ENCODE measurements at regions not wholly inside any gene's neighbourhood (a gene's known extent, or its start where the extent isn't known, plus 50 kb on each side); places are given as distances from the start of the nearest gene placed in this dataset.
A peak's percentile ranks its signal among the peaks of the same experiment; 100 is the strongest.
"Not testable (repeated sequence)": the region's sequence is repeated elsewhere in the genome, so short reads cannot be mapped to it uniquely, and the experiment has no call there.

DNA sequence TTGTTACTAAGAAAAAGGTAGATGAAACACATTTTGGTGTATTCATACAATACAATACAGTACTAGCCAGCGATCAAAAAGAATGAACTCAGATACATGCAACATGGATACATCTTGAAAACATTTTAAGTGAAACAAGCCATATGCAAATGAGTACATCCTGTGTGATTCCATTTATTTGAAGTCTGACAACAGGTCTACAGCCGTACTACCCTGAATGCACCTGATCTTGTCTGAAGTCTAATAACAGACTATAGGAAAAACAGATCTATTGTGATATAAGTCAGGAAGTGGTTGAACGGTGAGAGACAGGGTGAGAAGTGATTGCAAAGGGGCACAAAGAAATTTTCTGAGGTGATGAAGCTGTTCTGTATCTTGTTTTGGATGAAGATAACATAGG is 146.9 kb downstream of the NBPF8 start:
- H3K4me2 ChIP-seq (ENCODE audit: low read length); H3K4me1 ChIP-seq (ENCODE audit: insufficient read depth, low read length); CTCF ChIA-PET; H4K20me1 ChIP-seq (ENCODE audit: low read length); ATAC-seq; H3K27me3 ChIP-seq (ENCODE audit: low read length); DNase-seq; H3K36me3 ChIP-seq (ENCODE audit: low read depth, low read length); H3K9ac ChIP-seq (ENCODE audit: low read length); H3F3A ChIP-seq (ENCODE audit: low read length, unreplicated experiment); H3K79me2 ChIP-seq (ENCODE audit: low read length); BruUV-seq (replicated peaks); H3K4me3 ChIP-seq (ENCODE audit: low read length); POLR2A ChIA-PET (ENCODE audit: unreplicated experiment); H3K9me3 ChIP-seq (ENCODE audit: low read length); H3K9me2 ChIP-seq (replicated peaks; ENCODE audit: low read length); intact Hi-C loops (cut with micrococcal nuclease); H3K27ac ChIP-seq (ENCODE audit: low read length); H2AFZ ChIP-seq (ENCODE audit: low read length): not testable (repeated sequence)

DNA sequence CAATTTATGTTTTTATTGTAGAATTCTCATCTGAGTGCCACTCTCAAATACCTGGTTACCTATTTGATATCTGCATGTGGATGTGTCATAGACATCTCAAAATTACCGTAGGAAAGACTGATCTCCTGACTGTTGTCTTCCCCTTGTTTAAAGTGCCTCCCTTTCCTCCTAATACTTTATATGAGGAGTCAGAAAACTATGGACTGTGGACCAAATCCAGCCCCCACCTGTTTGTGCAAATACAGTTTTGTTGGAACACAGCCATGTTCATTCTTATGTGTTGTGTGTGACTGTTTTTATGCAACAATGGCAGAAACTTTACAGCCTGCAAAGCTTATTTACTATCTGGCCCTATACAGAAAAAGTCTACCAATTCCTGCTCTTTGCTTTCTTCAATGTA is 150.6 kb downstream of the NBPF8 start:
- POLR2A ChIA-PET (ENCODE audit: unreplicated experiment) = not testable (repeated sequence)

DNA sequence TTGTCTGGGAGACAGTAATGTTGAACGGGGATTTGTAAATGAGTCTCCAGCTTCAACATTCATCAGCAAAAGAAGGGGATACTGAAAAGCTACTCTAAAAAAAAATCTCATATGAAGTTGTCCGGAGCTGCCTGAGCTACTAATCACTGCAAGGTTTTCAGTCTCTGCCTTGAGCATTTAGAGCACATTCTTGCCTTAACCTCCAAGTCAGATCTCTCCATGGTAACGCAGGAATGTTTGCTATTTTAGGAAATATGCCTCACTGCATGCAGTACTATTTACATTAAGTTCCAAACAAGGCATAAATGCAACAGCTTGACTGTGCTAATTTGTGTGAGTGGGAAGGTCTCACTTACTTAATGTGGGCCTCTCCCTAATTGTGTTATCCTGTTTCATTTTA is 152.8 kb downstream of the NBPF8 start:
- H3K27ac ChIP-seq (ENCODE audit: low read length); CTCF ChIA-PET; BruUV-seq (replicated peaks); H3K9me3 ChIP-seq (ENCODE audit: low read length); H3K9me2 ChIP-seq (replicated peaks; ENCODE audit: low read length); H3K9ac ChIP-seq (ENCODE audit: low read length); intact Hi-C loops (cut with micrococcal nuclease); POLR2A ChIA-PET (ENCODE audit: unreplicated experiment); H3K4me3 ChIP-seq (ENCODE audit: low read length); DNase-seq; H3K36me3 ChIP-seq (ENCODE audit: low read depth, low read length); H3K27me3 ChIP-seq (ENCODE audit: low read length); H2AFZ ChIP-seq (ENCODE audit: low read length); H3F3A ChIP-seq (ENCODE audit: low read length, unreplicated experiment); H3K79me2 ChIP-seq (ENCODE audit: low read length); H4K20me1 ChIP-seq (ENCODE audit: low read length); H3K4me2 ChIP-seq (ENCODE audit: low read length); H3K4me1 ChIP-seq (ENCODE audit: insufficient read depth, low read length): not testable (repeated sequence)
- ATAC-seq = peak; percentile 69

More for the DNA sequence above, 150.6 kb downstream of the NBPF8 start:
- H3K36me3 ChIP-seq (ENCODE audit: low read depth, low read length); H3K4me3 ChIP-seq (ENCODE audit: low read length); BruUV-seq (replicated peaks); H3K27ac ChIP-seq (ENCODE audit: low read length); DNase-seq; H3K9me3 ChIP-seq (ENCODE audit: low read length); CTCF ChIA-PET; H2AFZ ChIP-seq (ENCODE audit: low read length); H3K4me2 ChIP-seq (ENCODE audit: low read length); intact Hi-C loops (cut with micrococcal nuclease); H3F3A ChIP-seq (ENCODE audit: low read length, unreplicated experiment); H3K27me3 ChIP-seq (ENCODE audit: low read length); H3K79me2 ChIP-seq (ENCODE audit: low read length); H3K4me1 ChIP-seq (ENCODE audit: insufficient read depth, low read length); H3K9ac ChIP-seq (ENCODE audit: low read length); H3K9me2 ChIP-seq (replicated peaks; ENCODE audit: low read length); H4K20me1 ChIP-seq (ENCODE audit: low read length): not testable (repeated sequence)
- peak; percentile 78 for ATAC-seq

DNA sequence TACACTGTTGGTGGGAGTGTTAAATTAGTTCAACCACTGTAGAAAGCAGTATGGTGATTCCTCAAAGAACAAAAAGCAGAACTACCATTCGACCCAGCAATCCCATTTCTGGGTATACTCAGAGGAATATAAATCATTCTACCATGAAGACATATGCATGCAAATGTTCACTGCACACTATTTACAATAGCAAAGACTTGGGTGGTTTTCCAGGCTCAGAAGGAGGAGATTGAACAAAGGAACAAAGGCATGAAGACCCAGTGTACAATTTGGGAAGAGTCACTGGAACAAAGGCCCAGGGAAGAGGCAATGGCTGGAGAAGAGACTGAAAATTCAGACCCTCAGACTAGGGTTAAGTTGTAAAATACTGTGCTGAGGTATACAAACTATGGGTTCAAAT is 148.5 kb upstream of the NBPF26 start:
- CTCF ChIA-PET; H3K27ac ChIP-seq (ENCODE audit: low read length); intact Hi-C loops (cut with micrococcal nuclease); H4K20me1 ChIP-seq (ENCODE audit: low read length); H3K9me3 ChIP-seq (ENCODE audit: low read length); H3F3A ChIP-seq (ENCODE audit: low read length, unreplicated experiment); H3K4me1 ChIP-seq (ENCODE audit: insufficient read depth, low read length); H3K9me2 ChIP-seq (replicated peaks; ENCODE audit: low read length); H3K27me3 ChIP-seq (ENCODE audit: low read length); H3K9ac ChIP-seq (ENCODE audit: low read length); H3K36me3 ChIP-seq (ENCODE audit: low read depth, low read length); DNase-seq; H3K4me3 ChIP-seq (ENCODE audit: low read length); ATAC-seq; BruUV-seq (replicated peaks); H2AFZ ChIP-seq (ENCODE audit: low read length); H3K79me2 ChIP-seq (ENCODE audit: low read length); POLR2A ChIA-PET (ENCODE audit: unreplicated experiment); H3K4me2 ChIP-seq (ENCODE audit: low read length): not testable (repeated sequence)

DNA sequence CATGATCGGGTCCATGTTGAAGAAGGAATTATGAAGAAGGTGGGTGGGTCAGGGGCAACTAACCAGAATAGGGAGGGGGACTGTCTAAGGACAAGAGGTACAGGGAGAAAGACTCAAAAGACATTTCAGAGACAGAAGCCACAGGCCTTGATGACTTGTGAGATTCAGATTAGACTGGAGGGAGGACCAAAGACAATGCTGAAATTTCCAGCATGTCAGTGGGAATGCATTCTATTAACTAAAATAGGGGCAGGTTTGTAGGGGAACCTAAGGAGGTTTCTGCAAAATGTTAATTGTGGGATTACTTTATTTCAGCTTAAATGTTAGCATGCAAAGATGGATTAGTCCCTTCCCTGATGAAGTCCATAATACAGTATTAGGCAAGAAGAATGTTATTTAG is 141.6 kb upstream of the NBPF26 start:
- H3K9me2 ChIP-seq (replicated peaks; ENCODE audit: low read length); H3K36me3 ChIP-seq (ENCODE audit: low read depth, low read length); intact Hi-C loops (cut with micrococcal nuclease); H3K9me3 ChIP-seq (ENCODE audit: low read length); BruUV-seq (replicated peaks); ATAC-seq; H3K9ac ChIP-seq (ENCODE audit: low read length); DNase-seq; POLR2A ChIA-PET (ENCODE audit: unreplicated experiment); H3K4me3 ChIP-seq (ENCODE audit: low read length); H3K4me1 ChIP-seq (ENCODE audit: insufficient read depth, low read length); H3K27ac ChIP-seq (ENCODE audit: low read length); H3F3A ChIP-seq (ENCODE audit: low read length, unreplicated experiment); CTCF ChIA-PET; H2AFZ ChIP-seq (ENCODE audit: low read length); H4K20me1 ChIP-seq (ENCODE audit: low read length); H3K79me2 ChIP-seq (ENCODE audit: low read length); H3K27me3 ChIP-seq (ENCODE audit: low read length); H3K4me2 ChIP-seq (ENCODE audit: low read length): not testable (repeated sequence)

DNA sequence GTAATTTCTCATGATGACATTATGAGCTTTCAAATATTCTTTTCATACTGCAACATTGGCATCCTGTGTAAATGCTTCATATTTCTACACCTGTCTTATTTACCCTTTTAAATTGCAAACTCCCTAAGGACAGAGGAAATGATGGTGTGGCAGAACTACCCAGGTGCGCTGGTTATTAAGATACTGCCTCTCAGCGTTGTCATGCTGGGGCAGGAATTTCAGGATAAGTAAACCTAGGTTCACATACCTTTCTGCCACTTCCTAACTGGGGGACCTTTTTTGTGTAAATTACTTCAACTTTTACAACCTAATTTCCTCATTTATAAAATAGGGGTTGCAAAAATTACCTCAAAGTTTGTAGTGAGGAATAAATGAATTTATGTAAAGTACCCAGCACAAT is 137.7 kb upstream of the NBPF26 start:
- CTCF ChIA-PET; POLR2A ChIA-PET (ENCODE audit: unreplicated experiment); H2AFZ ChIP-seq (ENCODE audit: low read length); H3K79me2 ChIP-seq (ENCODE audit: low read length); H4K20me1 ChIP-seq (ENCODE audit: low read length); H3K27me3 ChIP-seq (ENCODE audit: low read length); BruUV-seq (replicated peaks); H3F3A ChIP-seq (ENCODE audit: low read length, unreplicated experiment); H3K9me3 ChIP-seq (ENCODE audit: low read length); ATAC-seq; H3K36me3 ChIP-seq (ENCODE audit: low read depth, low read length); H3K27ac ChIP-seq (ENCODE audit: low read length); H3K9me2 ChIP-seq (replicated peaks; ENCODE audit: low read length); H3K9ac ChIP-seq (ENCODE audit: low read length); H3K4me2 ChIP-seq (ENCODE audit: low read length); DNase-seq; intact Hi-C loops (cut with micrococcal nuclease); H3K4me1 ChIP-seq (ENCODE audit: insufficient read depth, low read length); H3K4me3 ChIP-seq (ENCODE audit: low read length): not testable (repeated sequence)

- ATAC-seq; H3K27ac ChIP-seq (ENCODE audit: low read length); POLR2A ChIA-PET (ENCODE audit: unreplicated experiment); H3K79me2 ChIP-seq (ENCODE audit: low read length); H3F3A ChIP-seq (ENCODE audit: low read length, unreplicated experiment); intact Hi-C loops (cut with micrococcal nuclease); H3K9ac ChIP-seq (ENCODE audit: low read length); H3K9me2 ChIP-seq (replicated peaks; ENCODE audit: low read length); H3K9me3 ChIP-seq (ENCODE audit: low read length); H4K20me1 ChIP-seq (ENCODE audit: low read length); H2AFZ ChIP-seq (ENCODE audit: low read length); H3K4me1 ChIP-seq (ENCODE audit: insufficient read depth, low read length); H3K4me3 ChIP-seq (ENCODE audit: low read length); H3K36me3 ChIP-seq (ENCODE audit: low read depth, low read length); H3K4me2 ChIP-seq (ENCODE audit: low read length); BruUV-seq (replicated peaks); CTCF ChIA-PET; H3K27me3 ChIP-seq (ENCODE audit: low read length); DNase-seq: not testable (repeated sequence)
Measured at GRCh38 chr1:120588811-120589210, 134.9 kb upstream of the NBPF26 start.
